Mesenteric fat pad (tissue), 1 donor: ENCODE measurements at regions not wholly inside any gene's neighbourhood (a gene's known extent, or its start where the extent isn't known, plus 50 kb on each side); places are given as distances from the start of the nearest gene placed in this dataset.
"Not testable (repeated sequence)": the region's sequence is repeated elsewhere in the genome, so short reads cannot be mapped to it uniquely, and the experiment has no call there.

Experiments used
- DNase-seq: peaks from one replicate; pipeline ENCODE4 v3.0.0-alpha.2; 2020; ENCODE audit warnings: low spot score
- donor health status: DM: yes; HTN: yes; CAD: no.

DNA sequence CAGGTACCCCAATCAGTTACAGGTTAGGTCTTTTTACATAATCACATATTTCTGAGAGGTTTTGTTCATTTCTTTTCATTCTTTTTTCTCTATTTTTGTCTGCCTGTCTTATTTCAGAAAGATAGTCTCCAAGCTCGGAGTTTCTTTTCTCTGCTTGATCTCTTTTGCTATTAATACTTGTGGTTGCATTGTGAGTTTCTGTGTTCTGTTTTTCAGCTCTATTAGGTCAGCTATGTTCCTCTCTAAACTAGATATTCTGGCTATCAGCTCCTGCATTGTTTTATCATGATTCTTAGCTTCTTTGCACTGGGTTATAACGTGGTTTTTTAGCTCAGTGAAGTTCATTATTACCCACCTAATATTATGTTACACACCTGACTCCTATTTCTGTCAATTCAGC lies 914.1 kb downstream of the TRHDE start:
- no peak for DNase-seq

DNA sequence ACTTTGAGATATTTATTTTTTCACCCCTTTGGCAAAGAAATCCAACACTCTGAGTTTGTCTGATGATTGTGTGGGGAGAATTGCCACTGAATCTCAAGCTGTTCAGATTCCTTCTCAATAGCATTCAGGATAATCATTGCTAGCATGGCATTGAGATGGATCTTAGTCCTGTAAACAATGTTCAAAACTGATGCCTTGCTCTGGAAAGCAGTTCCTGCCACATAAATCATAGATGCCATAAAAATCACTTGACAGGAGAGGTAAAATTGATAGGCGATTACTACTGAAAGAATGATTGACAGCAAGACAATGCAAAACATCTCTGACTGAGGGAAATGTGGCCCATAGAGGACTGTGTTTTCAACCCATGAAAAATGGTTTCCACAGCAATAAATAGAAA lies 915.6 kb downstream of the TRHDE start:
- DNase-seq = no peak

DNA sequence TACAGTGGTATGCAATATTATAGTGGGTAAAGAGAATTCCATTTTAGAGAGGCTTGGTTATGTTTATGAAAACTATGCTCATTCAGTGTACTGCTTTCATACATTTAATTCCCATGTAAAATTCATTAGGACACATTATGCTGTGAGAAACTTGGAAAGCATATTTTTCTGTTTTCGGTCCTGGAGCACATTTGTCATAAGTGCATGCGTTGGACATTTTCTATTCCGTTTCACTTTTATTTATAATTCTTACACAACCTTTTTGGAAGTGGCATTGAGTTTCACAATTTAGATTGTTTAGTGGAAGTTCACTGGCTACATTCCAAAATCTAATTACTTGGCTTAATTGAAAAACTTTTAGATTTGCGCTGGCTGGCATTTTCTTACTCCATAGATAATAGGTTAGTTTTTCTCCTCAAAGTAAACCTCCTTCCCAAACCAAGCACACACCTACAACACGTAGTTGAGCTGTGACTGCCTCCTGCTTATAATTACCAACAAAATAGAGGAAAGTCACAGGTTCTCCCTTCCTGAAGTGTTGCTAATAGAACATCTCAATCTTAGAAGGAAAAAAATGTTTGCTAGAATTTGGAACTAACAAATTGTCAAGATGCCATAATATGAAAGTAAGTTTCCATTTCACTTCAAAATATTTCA lies 938.5 kb downstream of the TRHDE start:
- no peak for DNase-seq

DNA sequence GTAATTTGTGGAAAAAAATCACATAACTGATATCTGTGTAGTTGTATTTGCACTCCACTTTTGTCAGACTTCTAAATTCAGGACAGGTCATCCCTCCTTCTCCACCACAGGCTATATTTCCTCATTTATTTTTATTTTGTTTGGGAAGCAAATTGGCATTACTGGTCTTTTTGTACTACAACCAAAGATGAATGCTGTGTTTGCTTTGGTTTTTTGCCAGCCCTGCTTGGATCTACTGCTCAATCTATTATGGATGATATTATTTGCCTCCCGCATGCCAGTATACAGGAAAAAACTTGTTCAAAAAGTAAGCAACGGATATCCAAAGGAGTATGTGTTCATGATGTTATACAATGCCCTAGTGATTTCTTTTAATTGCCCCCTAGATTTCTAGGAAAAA lies 948.8 kb downstream of the TRHDE start:
- no peak for DNase-seq

DNA sequence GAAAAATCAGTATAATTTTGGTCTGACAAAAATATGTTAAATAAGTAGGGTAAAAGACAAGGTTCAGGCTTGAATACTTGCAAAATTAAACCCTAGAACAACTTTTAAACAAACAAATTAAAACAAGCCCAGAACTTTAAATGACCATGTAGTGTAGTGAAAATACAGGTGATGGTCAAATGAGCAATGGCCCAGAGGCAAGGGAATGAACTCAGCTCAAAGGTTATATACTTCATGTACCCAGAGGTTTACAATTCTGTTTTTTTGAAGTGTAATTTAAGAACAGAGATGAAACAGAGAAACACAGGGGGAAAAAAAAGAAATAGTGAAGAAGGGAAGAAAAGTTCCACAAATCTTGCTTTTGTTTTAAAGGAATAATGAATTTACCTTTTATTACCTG lies 949.2 kb downstream of the TRHDE start:
- no peak for DNase-seq

DNA sequence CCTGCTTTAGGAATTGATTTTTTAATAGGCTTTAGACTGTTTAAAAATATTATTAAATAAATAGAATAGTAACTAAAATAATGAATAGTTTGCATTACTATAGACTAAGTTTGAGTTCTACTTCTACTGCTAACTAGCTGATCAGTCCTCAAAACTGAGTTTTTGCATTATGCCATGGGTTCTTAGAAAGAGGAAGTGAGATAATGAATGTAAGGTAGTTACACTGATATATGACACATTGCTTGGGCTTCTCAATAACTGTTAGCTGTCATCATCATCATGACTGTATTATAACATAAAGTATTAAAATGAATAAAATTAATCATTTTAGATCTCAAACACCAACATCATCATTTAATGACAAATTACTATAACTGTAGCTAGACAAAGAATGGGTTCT lies 949.7 kb downstream of the TRHDE start:
- no peak for DNase-seq

DNA sequence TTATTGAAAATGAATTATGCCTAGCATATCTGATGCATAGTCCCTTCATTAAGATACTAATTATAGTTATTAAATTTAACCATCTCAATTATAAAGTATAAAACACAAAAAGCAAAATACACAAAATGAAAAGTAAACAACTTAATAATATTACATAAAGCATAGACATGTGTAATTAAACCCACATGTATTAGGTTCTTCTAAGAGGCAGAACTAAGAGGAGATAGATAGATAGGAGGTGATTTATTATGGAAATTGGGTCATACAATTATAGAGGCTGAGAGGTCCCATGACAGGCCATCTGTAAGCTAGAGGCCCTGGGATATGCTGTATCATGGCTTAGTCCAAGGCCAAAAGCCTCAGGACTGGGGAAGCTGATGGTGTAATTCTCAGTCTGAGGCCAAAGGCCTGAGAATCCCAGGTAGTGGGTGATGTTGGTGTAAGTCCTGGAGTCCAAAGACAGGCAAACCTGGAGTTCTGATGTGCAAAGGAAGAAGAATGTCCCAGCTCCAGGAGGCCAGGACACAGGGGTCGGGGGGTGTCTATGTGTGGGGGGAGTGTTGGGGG lies 953.3 kb downstream of the TRHDE start:
- DNase-seq = no peak

DNA sequence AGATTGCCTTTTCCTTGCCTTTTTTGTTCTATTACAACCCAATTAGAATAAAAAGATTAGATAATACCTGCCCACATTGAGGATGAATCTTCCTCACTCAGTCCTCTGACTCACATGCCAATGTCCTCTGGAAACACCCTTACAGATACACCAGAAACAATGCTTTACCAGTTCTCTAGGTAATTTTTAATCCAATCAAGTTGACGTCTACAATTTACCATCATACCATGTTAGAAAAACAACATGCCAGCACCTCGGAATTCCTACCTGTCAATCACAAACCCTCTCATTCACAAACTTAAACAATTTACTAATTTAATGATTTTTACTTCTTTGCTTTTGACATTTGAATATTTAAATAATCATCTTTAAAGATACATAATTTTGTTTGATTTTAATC lies 953.8 kb downstream of the TRHDE start:
- DNase-seq = no peak

DNA sequence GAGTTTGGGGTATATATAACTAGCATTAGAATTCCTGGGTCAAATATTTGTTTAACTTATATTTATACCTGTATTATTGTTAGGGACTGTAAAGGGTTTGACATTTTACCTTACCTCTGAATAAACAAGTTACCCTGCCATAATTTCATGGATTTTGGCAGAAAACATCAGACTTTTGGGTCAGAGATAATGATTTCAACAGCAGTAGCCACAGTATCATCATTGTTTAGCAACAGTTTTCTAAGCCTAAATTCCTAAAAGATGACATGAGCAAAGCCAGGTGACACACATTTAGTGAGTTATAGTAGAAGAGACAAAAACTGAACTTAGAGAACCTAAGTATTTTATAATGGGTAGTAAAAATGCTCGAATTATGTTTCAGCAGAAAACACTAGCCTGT lies 954.4 kb downstream of the TRHDE start:
- no peak for DNase-seq

DNA sequence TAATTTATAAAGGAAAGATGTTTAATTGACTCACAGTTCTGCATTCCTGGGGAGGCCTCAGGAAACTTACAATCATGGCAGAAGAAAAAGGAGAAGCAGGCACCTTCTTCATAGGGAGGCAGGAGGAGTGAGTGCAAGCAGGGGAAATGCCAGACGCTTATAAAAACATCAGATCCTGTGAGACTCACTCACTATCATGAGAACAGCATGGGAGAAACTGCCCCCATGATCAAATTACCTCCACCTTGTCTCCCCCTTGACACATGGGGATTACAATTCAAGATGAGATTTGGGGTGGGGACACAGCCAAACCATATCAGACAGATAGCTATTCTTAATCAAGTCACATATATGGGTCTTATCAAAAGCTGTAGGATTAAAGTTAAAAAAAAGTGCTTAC lies 956.7 kb downstream of the TRHDE start:
- DNase-seq = not testable (repeated sequence)

DNA sequence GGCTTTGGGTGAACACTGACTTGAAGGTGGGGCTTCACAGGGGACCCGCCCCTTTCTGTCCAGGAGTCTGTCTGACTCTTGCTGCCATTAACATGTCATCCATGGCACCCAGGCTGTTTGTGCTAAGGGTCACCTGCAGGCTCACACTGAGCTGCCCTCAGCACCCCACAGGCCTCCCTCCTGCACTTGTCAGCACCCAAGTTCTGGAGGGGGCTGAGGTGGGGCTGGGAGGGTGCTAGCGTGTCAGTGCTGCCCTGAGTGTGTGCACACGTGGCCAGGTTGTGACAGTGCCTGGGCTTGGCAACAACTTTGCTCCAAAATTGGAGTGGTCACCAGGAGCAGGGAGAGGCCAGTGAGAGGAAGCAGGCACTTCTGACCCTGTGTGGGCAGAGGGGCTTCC lies 963.2 kb downstream of the TRHDE start:
- no peak for DNase-seq

DNA sequence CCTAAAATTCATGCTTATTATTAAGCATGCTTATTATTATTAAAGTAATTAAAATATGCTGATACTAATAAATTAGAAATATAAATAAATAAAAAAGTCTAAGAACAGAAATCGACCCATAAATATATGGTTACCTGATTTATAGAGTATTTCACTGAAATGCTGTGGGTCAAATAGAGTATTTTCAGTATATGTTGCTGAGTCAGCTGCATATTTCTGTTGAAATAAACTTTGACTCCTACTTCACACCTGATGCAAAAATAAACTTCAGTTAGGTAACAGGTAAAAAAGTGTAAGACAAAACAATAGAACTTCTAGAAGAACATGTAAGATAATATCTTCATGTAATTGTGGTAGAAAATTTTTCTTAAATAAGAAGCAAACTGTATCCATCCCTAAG lies 967.9 kb downstream of the TRHDE start:
- no peak for DNase-seq

DNA sequence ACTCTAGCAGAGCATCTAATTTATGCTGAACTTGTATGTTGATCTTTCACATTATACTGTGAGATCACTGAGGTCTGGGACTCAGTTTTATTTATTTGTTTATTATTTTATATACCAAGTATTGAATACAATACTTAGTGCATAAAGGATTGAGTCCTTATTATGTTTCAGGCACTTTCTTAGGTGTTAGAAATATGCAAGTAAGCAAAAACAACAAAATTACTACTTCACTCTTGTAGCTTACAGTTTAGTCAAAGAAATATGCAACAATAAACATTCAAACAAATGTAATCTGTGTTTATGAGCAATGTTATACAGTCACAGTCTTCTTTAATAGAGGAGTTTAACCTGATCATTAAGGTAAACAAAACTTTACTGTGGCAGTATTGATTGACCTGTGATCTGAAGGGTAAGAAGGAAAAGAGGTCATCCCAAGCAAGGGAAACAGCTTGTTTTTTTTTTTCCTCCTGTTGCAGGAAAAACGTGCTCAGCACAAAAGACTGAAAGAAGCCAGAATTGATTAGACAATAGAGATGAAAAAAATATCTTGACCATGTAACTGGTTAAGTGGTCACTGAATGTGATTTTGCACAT lies 990.7 kb downstream of the TRHDE start:
- DNase-seq = no peak

DNA sequence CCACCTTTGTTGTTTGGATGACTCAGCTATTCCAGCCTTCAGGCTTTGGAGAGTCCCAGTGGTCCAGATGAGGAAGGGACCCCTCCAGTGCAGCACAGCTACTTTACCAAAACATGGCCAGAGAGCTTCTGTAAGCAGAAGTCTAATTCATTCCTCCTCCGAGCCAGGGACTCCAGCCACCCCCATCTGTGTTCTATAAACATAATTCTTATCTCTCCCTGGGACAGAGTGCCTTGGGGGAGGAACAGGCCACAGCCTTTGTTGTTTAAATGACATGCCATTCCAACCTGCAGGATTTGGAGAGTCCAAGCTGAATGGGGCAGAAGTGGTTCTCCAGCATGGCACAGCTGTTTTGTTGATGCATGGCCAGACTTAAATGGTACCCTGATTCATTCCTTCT lies 994.0 kb downstream of the TRHDE start:
- no peak for DNase-seq

DNA sequence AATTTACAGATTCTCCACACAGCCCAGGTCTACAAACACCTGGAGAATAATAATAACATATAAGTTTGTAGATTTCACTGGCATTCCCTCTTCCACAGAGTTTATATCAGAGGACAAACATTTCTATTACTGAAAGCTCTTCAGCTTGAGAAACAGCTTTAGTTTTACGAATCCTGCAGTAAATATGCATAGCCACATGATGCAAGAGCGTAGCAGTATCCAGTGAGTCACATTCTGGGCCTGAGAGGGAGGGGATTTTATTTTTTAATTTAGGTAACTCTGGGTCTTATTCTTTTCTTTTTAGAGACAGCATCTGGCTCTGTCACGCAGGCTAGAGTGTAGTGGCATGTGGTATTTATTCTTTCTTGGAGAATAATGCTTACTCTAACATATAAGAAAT lies 1002.8 kb downstream of the TRHDE start:
- DNase-seq = no peak

DNA sequence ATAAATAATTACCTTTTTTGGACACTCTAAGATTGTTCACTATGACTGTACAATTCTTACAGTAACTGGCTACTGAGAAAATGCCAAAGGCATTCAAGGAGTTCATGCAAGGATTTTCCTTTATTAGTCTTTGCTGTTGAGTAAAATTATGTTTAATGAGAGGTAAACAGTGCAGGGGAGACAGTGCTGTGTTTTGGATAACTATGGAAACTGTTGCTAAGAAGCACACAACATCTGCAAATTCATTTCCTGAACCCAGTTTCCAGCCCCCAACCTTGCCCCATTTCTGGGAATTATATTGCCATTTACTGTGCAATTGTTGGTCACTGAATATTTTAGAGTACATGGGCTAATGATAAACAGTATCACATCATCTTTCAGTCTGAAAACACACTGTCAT lies 1005.8 kb downstream of the TRHDE start:
- no peak for DNase-seq

DNA sequence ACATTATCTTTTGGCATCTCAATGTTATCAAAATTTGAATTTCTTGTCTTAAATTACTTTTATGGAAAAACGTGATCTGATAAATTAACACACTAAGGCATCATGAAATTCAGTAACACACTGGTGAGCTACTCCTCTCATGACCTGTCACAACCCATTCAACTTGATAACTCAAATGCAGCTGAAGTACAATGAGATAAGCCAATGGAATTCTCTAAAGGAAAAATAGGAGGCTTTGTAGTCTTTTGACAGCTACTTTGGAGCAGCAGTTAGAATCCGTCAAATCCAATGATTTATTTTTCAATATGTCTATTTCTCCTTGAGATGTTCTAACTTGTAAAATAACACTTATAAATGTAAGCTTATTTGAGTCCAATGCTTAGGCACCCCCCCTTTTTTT lies 1029.4 kb downstream of the TRHDE start:
- no peak for DNase-seq

DNA sequence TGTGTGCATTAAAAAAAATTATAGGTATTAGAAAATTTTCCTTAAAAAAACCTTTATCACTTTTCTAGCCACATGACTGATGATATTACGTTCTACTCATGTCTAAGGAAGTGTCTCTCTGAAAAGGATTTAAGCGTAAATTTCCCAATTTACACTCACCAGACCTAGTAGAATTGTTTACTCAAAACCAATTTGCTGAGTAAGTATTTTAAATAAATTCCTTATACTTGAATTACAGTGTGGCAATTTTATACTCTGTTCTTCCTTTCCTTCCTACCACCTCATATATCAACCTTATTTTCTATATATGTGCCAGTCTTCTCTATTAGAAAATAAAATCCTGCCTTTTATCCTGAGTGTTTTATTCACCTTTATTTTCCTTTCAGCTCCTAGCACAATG lies 1035.1 kb downstream of the TRHDE start:
- no peak for DNase-seq

DNA sequence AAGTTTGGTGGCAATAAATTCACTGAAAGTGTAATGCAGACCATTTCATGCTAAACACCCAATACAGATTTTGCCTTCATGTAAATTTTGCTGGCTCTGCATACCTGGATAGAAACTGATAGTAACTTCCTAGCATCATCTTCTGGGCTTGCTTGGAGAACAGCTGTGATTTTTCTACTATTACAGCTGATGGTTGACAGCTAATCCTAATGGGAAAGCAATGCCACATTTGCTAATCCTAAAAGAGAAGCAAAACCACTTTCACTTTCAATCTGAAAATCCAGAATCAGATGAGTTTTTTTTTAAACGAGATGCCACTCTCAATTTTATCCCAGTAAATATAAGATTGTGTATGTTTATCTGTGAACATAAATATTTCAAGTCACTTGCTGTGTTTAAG lies 1035.9 kb downstream of the TRHDE start:
- DNase-seq = no peak

DNA sequence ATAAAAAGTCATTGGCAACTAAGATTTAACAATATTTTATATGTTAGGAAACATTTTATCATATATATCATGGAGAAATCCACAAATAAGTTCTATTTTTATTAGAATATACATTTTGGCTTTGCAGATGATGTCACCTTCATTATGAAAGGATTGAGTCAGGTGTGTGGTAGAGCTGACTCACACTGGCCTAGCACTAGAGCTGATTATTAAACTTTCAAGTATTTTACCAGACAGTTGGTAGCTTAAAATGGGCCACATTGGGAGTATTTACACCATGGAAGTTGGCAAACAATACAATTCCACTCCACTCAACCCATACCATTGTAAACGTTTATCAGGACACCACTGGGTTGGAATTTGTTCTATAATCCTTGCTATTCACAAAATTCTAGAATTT lies 1036.6 kb downstream of the TRHDE start:
- no peak for DNase-seq

DNA sequence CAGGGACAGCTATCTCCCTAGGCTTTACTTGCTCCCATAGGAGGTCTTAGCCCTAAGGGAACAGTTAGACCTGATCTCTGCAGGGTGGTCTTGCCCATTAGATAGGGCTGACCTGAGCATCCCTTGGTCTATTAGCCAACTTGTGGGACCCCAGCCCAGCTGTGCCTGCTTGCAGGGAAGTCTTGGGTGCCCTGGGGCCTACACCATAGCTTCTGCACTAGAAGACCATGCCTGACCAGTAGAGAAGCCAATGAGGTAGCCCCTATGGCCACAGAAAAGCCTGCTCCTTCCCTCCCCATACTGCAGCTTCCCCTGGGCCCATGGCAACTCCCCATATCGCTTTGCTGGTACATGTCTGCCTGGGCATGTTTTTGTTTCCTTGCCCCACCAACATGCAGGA lies 1049.1 kb downstream of the TRHDE start:
- DNase-seq = no peak

DNA sequence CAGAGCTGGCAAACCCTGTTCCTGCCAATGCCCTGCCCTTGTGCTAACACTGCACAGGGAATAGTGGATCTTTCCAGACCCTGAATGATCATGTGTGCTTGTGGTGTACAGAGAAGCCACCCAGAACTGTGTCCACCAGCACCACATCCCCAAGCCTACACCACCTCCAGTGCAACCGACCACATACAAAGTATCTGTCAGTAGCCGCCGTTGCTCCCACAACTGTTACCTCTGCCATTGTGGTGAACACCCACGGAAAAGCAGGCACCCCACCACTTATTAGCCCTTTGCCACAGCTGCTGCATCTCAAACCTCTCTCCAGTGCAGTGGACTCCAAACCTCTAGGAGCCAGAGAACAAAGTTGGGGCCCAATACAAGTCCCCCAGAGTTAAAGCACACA lies 1049.6 kb downstream of the TRHDE start:
- DNase-seq = no peak

DNA sequence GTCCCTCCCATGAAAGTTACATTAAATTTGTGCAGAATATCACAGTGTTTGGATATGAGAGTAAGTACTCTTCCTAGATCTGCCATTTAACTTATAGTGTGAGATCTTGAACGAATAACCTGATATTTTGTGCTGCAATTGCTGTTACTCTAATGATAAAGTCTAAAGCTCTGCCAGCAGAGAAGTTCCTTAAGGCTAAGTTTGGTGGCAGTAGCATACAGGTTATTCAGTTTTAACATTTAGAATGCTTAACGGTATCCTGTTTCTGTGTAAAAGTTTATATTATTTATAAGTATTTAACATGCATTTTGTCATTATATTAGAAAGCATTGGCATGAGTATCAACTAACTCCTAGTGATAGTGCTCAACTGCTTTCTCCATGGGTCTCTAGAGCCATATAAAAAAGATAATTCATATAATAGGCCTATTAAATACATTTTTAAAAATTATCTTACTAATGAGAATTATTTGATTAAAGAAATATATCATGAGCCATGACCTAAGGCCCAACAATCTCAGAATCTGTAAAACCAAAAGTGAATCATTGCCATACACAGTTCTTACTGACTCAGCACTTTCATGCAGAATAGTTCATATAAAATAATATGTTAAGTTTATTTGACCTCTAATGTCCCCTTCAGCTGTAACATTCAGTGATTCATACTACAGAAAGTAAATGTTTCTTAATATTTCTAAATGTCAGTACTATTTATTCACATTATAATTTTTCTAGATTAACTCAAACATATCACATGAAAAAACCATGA lies 1058.6 kb downstream of the TRHDE start:
- DNase-seq = no peak
